ENCODE measurements at regions not wholly inside any gene's neighbourhood (a gene's known extent, or its start where the extent isn't known, plus 50 kb on each side); places are given as distances from the start of the nearest gene placed in this dataset.

GRCh38 chr2:211033765-211034164 lies 477.4 kb downstream of the CPS1 start:
- H3K4me2 ChIP-seq (replicated peaks; ENCODE audit: extremely low read depth, low read length, poor library complexity, severe bottlenecking) = no peak overlapping the region
- no peaks in the 10 kb centered on the region for H3K4me1 ChIP-seq (ENCODE audit: control insufficient read depth in 1 of 2, insufficient read depth in 2 of 2, low read length in 2 of 2)
- H3K27ac ChIP-seq (ENCODE audit: low read depth in 1 of 2, low read length in 2 of 2) = no peak overlapping the region
- no peaks in the 10 kb centered on the region for H3K4me1 Mint-ChIP-seq
- no peak overlapping the region for H3K4me3 Mint-ChIP-seq
- no peaks in the 10 kb centered on the region for H3K9me3 Mint-ChIP-seq
- no peaks in the 10 kb centered on the region for H3K9me3 ChIP-seq (replicated peaks in 1 of 2; ENCODE audit: control insufficient read depth in 1 of 2, insufficient read depth in 1 of 2, low read length in 2 of 2)
- no CpG with 5 or more reads among the region's 2 CpGs for WGBS (ENCODE audit: insufficient coverage)
- TF ChIP-seq, protein P1, sequence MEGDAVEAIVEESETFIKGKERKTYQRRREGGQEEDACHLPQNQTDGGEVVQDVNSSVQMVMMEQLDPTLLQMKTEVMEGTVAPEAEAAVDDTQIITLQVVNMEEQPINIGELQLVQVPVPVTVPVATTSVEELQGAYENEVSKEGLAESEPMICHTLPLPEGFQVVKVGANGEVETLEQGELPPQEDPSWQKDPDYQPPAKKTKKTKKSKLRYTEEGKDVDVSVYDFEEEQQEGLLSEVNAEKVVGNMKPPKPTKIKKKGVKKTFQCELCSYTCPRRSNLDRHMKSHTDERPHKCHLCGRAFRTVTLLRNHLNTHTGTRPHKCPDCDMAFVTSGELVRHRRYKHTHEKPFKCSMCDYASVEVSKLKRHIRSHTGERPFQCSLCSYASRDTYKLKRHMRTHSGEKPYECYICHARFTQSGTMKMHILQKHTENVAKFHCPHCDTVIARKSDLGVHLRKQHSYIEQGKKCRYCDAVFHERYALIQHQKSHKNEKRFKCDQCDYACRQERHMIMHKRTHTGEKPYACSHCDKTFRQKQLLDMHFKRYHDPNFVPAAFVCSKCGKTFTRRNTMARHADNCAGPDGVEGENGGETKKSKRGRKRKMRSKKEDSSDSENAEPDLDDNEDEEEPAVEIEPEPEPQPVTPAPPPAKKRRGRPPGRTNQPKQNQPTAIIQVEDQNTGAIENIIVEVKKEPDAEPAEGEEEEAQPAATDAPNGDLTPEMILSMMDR (IDR thresholded peaks at IDR 0.05) = no peak
- no peaks in the 10 kb centered on the region for H3K27me3 Mint-ChIP-seq (ENCODE audit: low read depth in 3 of 3)
- no peaks in the 10 kb centered on the region for H3K36me3 ChIP-seq (replicated peaks in 1 of 2; ENCODE audit: control insufficient read depth in 1 of 2, insufficient read depth in 2 of 2, low read length in 2 of 2)
- H3K4me3 ChIP-seq (replicated peaks in 1 of 3; ENCODE audit: low read depth in 2 of 3, low read length in 3 of 3) = no peak overlapping the region
- H3K27me3 ChIP-seq (ENCODE audit: control insufficient read depth in 2 of 2, insufficient read depth in 2 of 2, low read length in 2 of 2) = no peaks in the 10 kb centered on the region
- no peak overlapping the region for H2AFZ ChIP-seq (ENCODE audit: insufficient read depth, low read depth, low read length, poor library complexity, severe bottlenecking)
- H3K36me3 Mint-ChIP-seq = no peaks in the 10 kb centered on the region
- intact Hi-C loops (cut with micrococcal nuclease) = no loop called here
- DNase-seq = no peak
- no peak overlapping the region for H3K9ac ChIP-seq (ENCODE audit: insufficient read depth, low read length, poor library complexity, severe bottlenecking)
- H4K20me1 ChIP-seq (ENCODE audit: insufficient read depth, low read length) = no peaks in the 10 kb centered on the region
- no peaks in the 10 kb centered on the region for H3K79me2 ChIP-seq (ENCODE audit: insufficient read depth, low read length)
- no peak overlapping the region for H3K27ac Mint-ChIP-seq

GRCh38 chr2:211035548-211036185 lies 479.3 kb downstream of the CPS1 start:
- Histone ChIP-seq H3K27ac (ENCODE audit: low read depth in 1 of 2, low read length in 2 of 2) (no peak overlapping the region), H3K9ac (ENCODE audit: insufficient read depth, low read length, poor library complexity, severe bottlenecking) (no peak overlapping the region), H3K79me2 (ENCODE audit: insufficient read depth, low read length) (no peaks in the 10 kb centered on the region), H3K4me2 (replicated peaks; ENCODE audit: extremely low read depth, low read length, poor library complexity, severe bottlenecking) (no peak overlapping the region), H3K4me3 (replicated peaks in 1 of 3; ENCODE audit: low read depth in 2 of 3, low read length in 3 of 3) (no peak overlapping the region), H3K4me1 (ENCODE audit: control insufficient read depth in 1 of 2, insufficient read depth in 2 of 2, low read length in 2 of 2) (no peaks in the 10 kb centered on the region), H4K20me1 (ENCODE audit: insufficient read depth, low read length) (no peaks in the 10 kb centered on the region), H3K36me3 (replicated peaks in 1 of 2; ENCODE audit: control insufficient read depth in 1 of 2, insufficient read depth in 2 of 2, low read length in 2 of 2) (no peaks in the 10 kb centered on the region), H2AFZ (ENCODE audit: insufficient read depth, low read depth, low read length, poor library complexity, severe bottlenecking) (no peak overlapping the region), H3K9me3 (replicated peaks in 1 of 2; ENCODE audit: control insufficient read depth in 1 of 2, insufficient read depth in 1 of 2, low read length in 2 of 2) (no peaks in the 10 kb centered on the region), H3K27me3 (ENCODE audit: control insufficient read depth in 2 of 2, insufficient read depth in 2 of 2, low read length in 2 of 2) (no peaks in the 10 kb centered on the region)
- no peak overlapping the region for H3K27ac Mint-ChIP-seq
- no peaks in the 10 kb centered on the region for H3K9me3 Mint-ChIP-seq
- no peak for DNase-seq
- WGBS (ENCODE audit: insufficient coverage) = 11% methylated on average over 2 of the region's 4 CpGs
- intact Hi-C loops (cut with micrococcal nuclease) = no loop called here
- TF ChIP-seq, protein P1 (IDR thresholded peaks at IDR 0.05) = no peak
- no peaks in the 10 kb centered on the region for H3K36me3 Mint-ChIP-seq
- H3K27me3 Mint-ChIP-seq (ENCODE audit: low read depth in 3 of 3) = no peaks in the 10 kb centered on the region
- H3K4me3 Mint-ChIP-seq = no peak overlapping the region
- no peaks in the 10 kb centered on the region for H3K4me1 Mint-ChIP-seq
